Amniotic epithelial cell (primary cell): ENCODE measurements at regions not wholly inside any gene's neighbourhood (a gene's known extent, or its start where the extent isn't known, plus 50 kb on each side); places are given as distances from the start of the nearest gene placed in this dataset.

Experiments
- DNase-seq: peaks from one replicate; pipeline ENCODE4 v3.0.0-alpha.2; 2010; ENCODE audit warnings: low read depth

GRCh38 chr4:18075823-18076433 lies 54.4 kb upstream of the LCORL start:
- peak; percentile 1 for DNase-seq

- DNase-seq: no peak
Observed at GRCh38 chr4:18071894-18072293, 50.3 kb upstream of the LCORL start.
